NOMO-1 treated with DMSO at 0.1 percent for 48 hours (cell line): ENCODE measurements at regions not wholly inside any gene's neighbourhood (a gene's known extent, or its start where the extent isn't known, plus 50 kb on each side); places are given as distances from the start of the nearest gene placed in this dataset.

Experiments used
- DNase-seq: peaks from one replicate; lab custom pipeline; 2025; ENCODE audit not compliant: unreplicated experiment; lab: John Stamatoyannopoulos, UW

DNA sequence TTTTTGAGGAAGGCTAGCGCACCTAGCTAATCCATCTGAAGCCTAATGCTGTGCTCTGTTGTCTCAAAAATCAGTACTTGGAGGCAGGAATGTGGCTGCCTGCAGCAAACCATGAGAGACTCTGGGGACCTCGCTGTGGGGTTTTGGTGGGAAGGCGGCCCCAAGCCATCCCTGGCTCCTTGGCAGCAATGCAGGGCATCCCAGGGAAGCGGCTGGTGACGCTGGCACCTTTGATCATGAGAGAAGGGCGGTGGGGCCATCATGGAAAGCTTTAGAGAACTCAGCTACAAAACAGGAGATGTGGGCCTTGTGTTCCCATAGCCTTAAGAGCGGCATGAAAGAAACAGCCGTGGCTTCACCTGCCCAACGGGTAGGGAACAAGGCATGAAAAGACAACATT is 101.1 kb upstream of the SFSWAP start:
- no peak for DNase-seq

GRCh38 chr12:131610181-131610580 is 100.7 kb upstream of the SFSWAP start:
- DNase-seq: no peak

DNA sequence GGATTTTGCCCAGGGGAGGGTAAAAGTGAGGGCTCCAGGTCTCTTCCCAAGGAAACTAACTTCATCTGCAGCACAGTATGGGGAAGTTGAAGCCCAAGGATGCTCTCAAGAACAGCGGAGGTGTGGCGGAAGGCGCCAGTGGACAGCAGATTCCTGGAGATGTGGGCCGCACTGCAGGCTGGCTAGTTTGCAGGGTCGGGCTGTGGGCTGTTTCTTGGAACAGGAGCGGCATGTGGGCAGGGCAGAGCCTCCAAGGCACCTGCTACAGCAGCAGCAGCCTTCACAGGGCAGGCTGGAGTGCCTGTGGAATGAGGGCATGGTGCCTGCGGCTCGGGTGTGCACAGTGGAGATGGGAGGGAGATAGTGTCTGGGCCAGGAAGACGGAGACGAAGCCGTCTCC is 100.0 kb upstream of the SFSWAP start:
- no peak for DNase-seq

- DNase-seq: no peak
Observed at GRCh38 chr12:131611416-131612091, 99.3 kb upstream of the SFSWAP start.

DNA sequence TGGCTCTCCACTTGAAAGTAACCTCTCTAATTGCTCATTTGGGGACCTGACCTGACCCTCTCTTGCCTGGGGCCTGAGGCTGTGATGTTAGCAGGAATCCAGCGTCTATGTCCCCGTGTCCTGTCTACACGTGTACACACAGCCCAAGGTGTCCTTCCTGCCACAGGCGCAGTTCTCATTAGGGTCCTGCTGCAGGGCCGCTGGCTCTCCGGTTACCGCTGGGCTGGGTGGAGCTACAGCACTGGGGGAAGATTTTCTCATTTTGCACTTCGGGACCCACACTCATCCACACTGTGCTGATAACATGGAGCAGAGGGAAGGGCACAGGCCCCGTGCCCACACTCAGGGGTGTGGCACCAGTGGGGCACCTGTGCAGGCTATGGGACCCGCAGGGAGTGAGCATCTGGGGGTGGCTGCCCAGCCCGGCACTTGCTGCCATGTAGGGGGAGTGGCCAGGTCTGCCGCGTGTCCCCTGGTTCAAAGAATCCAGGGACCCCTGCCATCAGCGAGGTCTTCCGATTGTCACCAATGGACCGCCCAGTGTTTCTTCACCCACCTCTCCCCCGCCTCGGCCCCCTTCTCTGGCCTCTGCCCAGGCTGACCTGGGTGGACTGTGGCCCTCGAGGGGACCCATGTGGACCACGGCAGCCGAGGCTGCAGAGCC is 98.7 kb upstream of the SFSWAP start:
- DNase-seq: no peak

DNA sequence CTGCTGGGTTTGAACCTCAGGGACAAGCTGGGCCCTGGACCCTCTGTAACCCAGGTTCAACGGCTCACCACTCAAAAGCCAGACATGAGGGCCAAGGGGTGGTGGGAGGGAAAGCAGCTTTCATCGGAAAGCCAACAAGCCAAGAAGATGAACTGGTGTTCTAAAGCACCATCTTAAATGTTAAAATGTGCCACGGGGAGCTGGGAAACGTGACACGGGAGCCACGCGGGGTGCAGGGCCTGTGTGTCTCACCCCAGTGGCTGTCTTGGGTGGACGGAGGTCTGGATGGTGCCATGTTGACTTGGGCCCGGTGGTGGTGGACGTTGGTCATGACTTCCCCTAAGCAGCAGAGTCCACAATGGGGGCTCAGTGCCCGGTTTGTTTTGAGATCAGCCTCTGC is 97.7 kb upstream of the SFSWAP start:
- DNase-seq: no peak

DNA sequence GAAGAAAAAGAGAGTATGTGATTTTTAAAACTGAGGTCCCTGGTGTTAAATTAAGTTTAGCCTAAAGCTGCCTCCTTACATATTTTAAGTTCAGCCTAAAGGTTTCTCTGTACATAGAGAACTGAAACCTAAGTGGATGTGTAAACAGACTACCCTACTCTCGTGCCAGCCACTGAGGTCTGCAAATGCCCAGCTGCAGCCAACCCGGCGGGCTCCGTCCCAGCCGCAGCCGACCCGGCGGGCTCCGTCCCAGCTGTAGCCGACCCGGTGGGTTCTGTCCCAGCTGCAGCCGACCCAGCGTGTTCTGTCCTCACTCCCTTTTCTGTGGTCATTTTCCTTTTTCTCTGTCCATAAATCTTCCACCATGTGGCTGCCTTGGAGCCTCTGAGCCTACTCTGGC is 97.2 kb upstream of the SFSWAP start:
- DNase-seq: peak; percentile 56

- DNase-seq: no peak
Observed at GRCh38 chr12:131615326-131616042, 95.4 kb upstream of the SFSWAP start.

GRCh38 chr12:131616043-131616700 is 94.7 kb upstream of the SFSWAP start:
- no peak for DNase-seq

DNA sequence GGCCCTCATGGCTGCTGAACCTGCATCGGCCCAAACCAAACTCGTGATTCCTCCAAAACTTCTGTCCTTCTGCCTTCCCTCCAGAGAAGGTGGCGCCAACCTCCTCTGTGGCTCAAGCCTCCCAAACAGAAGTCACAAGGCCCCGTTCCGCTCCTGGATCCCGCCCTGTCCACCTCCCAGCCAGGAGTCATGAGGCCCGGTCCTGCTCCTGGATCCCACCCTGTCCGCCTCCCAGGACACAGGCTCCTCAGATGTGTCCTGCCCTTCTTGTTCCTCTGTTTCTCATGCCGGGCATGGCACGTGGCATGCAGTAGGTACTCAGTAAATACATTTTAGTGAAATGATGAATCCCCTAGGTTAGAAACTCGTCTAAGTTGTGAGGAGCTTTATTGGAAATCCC is 94.2 kb upstream of the SFSWAP start:
- no peak for DNase-seq

DNA sequence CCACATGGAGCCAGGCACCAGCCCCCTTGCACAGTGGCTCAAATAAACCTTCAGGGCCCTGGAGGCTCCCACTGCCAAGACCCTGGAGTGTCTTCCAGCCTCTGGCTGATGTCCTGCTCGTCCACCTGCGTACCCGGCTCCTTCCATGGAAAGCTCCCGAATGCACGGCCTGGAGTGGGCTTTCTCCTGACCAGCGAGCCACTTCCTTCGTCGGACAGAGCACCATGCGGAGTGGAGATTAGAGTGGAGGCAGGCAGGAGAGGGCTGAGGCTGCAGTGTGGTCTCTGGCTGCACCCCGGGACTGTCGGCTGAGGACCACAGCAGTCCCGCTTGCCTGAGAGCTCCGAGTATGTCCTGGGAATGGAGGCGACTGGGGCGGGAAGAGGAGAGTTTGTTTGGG is 93.7 kb upstream of the SFSWAP start:
- DNase-seq: no peak

GRCh38 chr12:131617596-131618302 is 93.1 kb upstream of the SFSWAP start:
- DNase-seq: no peak

- no peak for DNase-seq
Observed at GRCh38 chr12:131618303-131618658, 92.6 kb upstream of the SFSWAP start.

DNA sequence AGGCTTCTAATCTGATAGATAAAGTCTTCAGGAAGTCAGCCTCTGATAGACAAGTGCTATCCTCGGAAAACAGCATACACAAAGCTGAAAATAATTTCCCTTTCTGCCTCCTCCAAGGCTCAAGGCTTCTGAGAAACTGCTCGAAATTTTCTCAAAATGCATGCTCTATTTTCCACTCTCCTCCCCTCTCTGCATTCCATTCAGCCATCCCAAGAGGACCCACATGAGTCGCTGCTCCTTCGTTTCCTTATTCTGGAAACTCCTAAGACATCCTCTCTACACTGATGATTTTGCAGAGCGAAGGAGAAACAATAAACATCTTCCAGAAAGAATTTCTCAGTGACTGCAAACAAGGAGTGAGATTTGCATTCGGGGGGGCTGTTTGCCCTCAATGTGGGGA is 92.2 kb upstream of the SFSWAP start:
- DNase-seq: no peak

- DNase-seq: no peak
Observed at GRCh38 chr12:131619106-131619642, 91.7 kb upstream of the SFSWAP start.

- DNase-seq: no peak
Observed at GRCh38 chr12:131619736-131620506, 91.0 kb upstream of the SFSWAP start.

DNA sequence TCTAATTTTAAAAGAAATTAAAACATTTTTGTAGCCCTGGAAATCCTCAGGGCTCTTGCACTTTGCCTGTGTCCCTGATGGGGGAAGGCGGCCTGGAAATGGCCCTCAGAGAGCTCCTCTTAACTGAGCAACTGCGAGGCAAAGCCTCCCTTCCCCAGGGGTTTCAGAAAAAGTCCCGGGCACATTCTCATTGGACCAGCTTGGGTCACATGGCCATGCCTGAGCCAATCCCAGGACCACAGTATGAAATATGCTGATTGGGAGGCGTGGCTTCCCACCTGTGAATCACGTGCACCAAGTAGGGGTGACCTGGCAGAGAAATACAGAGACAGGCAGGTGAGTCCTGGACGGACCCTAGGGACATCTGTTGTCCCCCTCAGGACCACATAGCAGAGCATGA is 90.4 kb upstream of the SFSWAP start:
- no peak for DNase-seq

GRCh38 chr12:131620946-131621681 is 89.8 kb upstream of the SFSWAP start:
- no peak for DNase-seq

GRCh38 chr12:131621701-131622421 is 89.0 kb upstream of the SFSWAP start:
- no peak for DNase-seq
